A673 (cell line): ENCODE measurements at regions not wholly inside any gene's neighbourhood (a gene's known extent, or its start where the extent isn't known, plus 50 kb on each side); places are given as distances from the start of the nearest gene placed in this dataset.

Source experiments
- CTCF ChIP-seq: fragments of 300-800, 200-600 bp; sonication (generic); conservative IDR thresholded peaks from 2 replicates; pipeline ENCODE4 v1.5.1; 2017; ENCODE audit warnings: low read depth, mild to moderate bottlenecking, antibody characterized with exemption, low read length, moderate library complexity, mixed read lengths
- EZH2 ChIP-seq: fragments of 200-600 bp; sonication (generic); IDR thresholded peaks from 2 replicates; pipeline ENCODE4 v1.6.1; 2017; ENCODE audit warnings: borderline replicate concordance, low read depth, mild to moderate bottlenecking, mixed read lengths, antibody characterized with exemption, low read length; ENCODE audit not compliant: poor library complexity, severe bottlenecking

GRCh38 chr14:53341324-53341723 lies 188.2 kb upstream of the DDHD1 start:
- TF ChIP-seq CTCF (no peak), EZH2 (no peak)
